CD8-positive, alpha-beta memory T cell (primary cell): ENCODE measurements at regions not wholly inside any gene's neighbourhood (a gene's known extent, or its start where the extent isn't known, plus 50 kb on each side); places are given as distances from the start of the nearest gene placed in this dataset.

Experiments used
- CTCF ChIA-PET: fragments of 350-600 bp; sonication (Branson Sonifier 250); formaldehyde crosslinking; loops from one replicate; lab custom pipeline; 2021; ENCODE audit warnings: antibody characterized with exemption; lab: Charles Lee
- POLR2A ChIA-PET: fragments of 350-600 bp; sonication (Branson Sonifier 250); formaldehyde crosslinking; loops from one replicate; lab custom pipeline; 2021; ENCODE audit warnings: antibody characterized with exemption; lab: Charles Lee
- DNase-seq, 5 donors: peaks; one replicate each; pipeline versions ENCODE4 v3.0.0 to v3.0.0-alpha.2; 2020 to 2022; ENCODE audit warnings: mixed read lengths in 1 of 5
- H3K27ac ChIP-seq: one replicate; pipeline ENCODE4 v1.7.0; 2013; ENCODE audit warnings: low read depth, mild to moderate bottlenecking, low read length, moderate library complexity
- H3K27me3 ChIP-seq: 2 replicates; pipeline ENCODE4 v1.7.0; 2013; ENCODE audit warnings: low read length, mild to moderate bottlenecking; ENCODE audit not compliant: insufficient read depth, poor library complexity, severe bottlenecking
- H3K36me3 ChIP-seq: 2 replicates; pipeline ENCODE4 v1.7.0; 2013; ENCODE audit warnings: mild to moderate bottlenecking, low read length, moderate library complexity; ENCODE audit not compliant: insufficient read depth
- H3K4me1 ChIP-seq: 2 replicates; pipeline ENCODE4 v1.7.0; 2013; ENCODE audit warnings: mild to moderate bottlenecking, low read length, moderate library complexity; ENCODE audit not compliant: insufficient read depth
- H3K4me3 ChIP-seq: 2 replicates; pipeline ENCODE4 v1.7.0; 2013; ENCODE audit warnings: mild to moderate bottlenecking, low read length
- H3K9me3 ChIP-seq: 2 replicates; pipeline ENCODE4 v1.7.0; 2013; ENCODE audit warnings: mild to moderate bottlenecking, low read length
- H3K27ac Mint-ChIP-seq, 8 donors: one replicate each; pipeline ENCODE4 v1.8.0; 2020 to 2021; ENCODE audit warnings: mixed read lengths in 8 of 8, mild to moderate bottlenecking in 6 of 8, inconsistent platforms in 3 of 8, moderate library complexity in 3 of 8
- H3K27me3 Mint-ChIP-seq, 2 donors: one replicate each; pipeline ENCODE4 v1.8.0; 2020 to 2021; ENCODE audit warnings: mixed read lengths in 2 of 2, mild to moderate bottlenecking in 1 of 2, moderate library complexity in 1 of 2
- H3K36me3 Mint-ChIP-seq, 3 donors: one replicate each; pipeline ENCODE4 v1.8.0; 2020 to 2021; ENCODE audit warnings: mixed read lengths in 3 of 3, inconsistent platforms in 1 of 3, mild to moderate bottlenecking in 1 of 3
- H3K4me1 Mint-ChIP-seq, 3 donors: one replicate each; pipeline ENCODE4 v1.8.0; 2020 to 2021; ENCODE audit warnings: mixed read lengths in 3 of 3, inconsistent platforms in 1 of 3, mild to moderate bottlenecking in 1 of 3
- H3K4me3 Mint-ChIP-seq, 7 donors: one replicate each; pipeline ENCODE4 v1.8.0; 2020 to 2021; ENCODE audit warnings: mixed read lengths in 7 of 7, mild to moderate bottlenecking in 6 of 7, moderate library complexity in 4 of 7, inconsistent platforms in 2 of 7
- H3K9me3 Mint-ChIP-seq, 5 donors: one replicate each; pipeline ENCODE4 v1.8.0; 2020 to 2022; ENCODE audit warnings: mixed read lengths in 5 of 5, mild to moderate bottlenecking in 3 of 5, moderate library complexity in 2 of 5, inconsistent platforms in 1 of 5

GRCh38 chr7:91550931-91551330 lies 286.7 kb downstream of the FZD1 start:
- H3K4me3 Mint-ChIP-seq, result no peak overlapping the region
- no peaks in the 10 kb centered on the region for H3K36me3 Mint-ChIP-seq
- Histone ChIP-seq H3K36me3 (no peaks in the 10 kb centered on the region), H3K4me1 (no peaks in the 10 kb centered on the region), H3K27ac (no peak overlapping the region), H3K4me3 (no peak overlapping the region), H3K9me3 (no peaks in the 10 kb centered on the region), H3K27me3 (no peaks in the 10 kb centered on the region)
- ChIA-PET CTCF (no interaction called here), POLR2A (no interaction called here)
- no peaks in the 10 kb centered on the region for H3K4me1 Mint-ChIP-seq
- no peak overlapping the region for H3K27ac Mint-ChIP-seq
- no peaks in the 10 kb centered on the region for H3K27me3 Mint-ChIP-seq
- DNase-seq, result no peak
- peaks cover 0 to 6% (median 2%) of the 10 kb centered on the region in 5 donors for H3K9me3 Mint-ChIP-seq

- Mint-ChIP-seq H3K4me3 (no peak overlapping the region), H3K36me3 (no peaks in the 10 kb centered on the region), H3K27ac (no peak overlapping the region), H3K4me1 (no peaks in the 10 kb centered on the region), H3K27me3 (no peaks in the 10 kb centered on the region), H3K9me3 (peaks cover 0 to 6% (median 3%) of the 10 kb centered on the region in 5 donors)
- POLR2A ChIA-PET, result no interaction called here
- Histone ChIP-seq H3K4me3 (no peak overlapping the region), H3K27ac (no peak overlapping the region), H3K9me3 (no peaks in the 10 kb centered on the region), H3K36me3 (no peaks in the 10 kb centered on the region), H3K27me3 (no peaks in the 10 kb centered on the region), H3K4me1 (no peaks in the 10 kb centered on the region)
- CTCF ChIA-PET, result no interaction called here
- no peak for DNase-seq
Measured at GRCh38 chr7:91551377-91552175, 287.3 kb downstream of the FZD1 start.

GRCh38 chr7:91553410-91553895 lies 289.2 kb downstream of the FZD1 start:
- Mint-ChIP-seq H3K4me3 (no peak overlapping the region), H3K27ac (no peak overlapping the region), H3K4me1 (no peaks in the 10 kb centered on the region), H3K27me3 (no peaks in the 10 kb centered on the region), H3K9me3 (peaks cover 0 to 10% (median 6%) of the 10 kb centered on the region in 5 donors), H3K36me3 (no peaks in the 10 kb centered on the region)
- Histone ChIP-seq H3K4me1 (no peaks in the 10 kb centered on the region), H3K9me3 (no peaks in the 10 kb centered on the region), H3K27ac (no peak overlapping the region), H3K4me3 (no peak overlapping the region), H3K27me3 (no peaks in the 10 kb centered on the region), H3K36me3 (no peaks in the 10 kb centered on the region)
- CTCF ChIA-PET, result no interaction called here
- DNase-seq, result no peak
- POLR2A ChIA-PET, result no interaction called here

GRCh38 chr7:91554883-91555282 lies 290.6 kb downstream of the FZD1 start:
- Mint-ChIP-seq H3K27me3 (no peaks in the 10 kb centered on the region), H3K36me3 (no peaks in the 10 kb centered on the region)

GRCh38 chr7:91556239-91556638 lies 292.0 kb downstream of the FZD1 start:
- Histone ChIP-seq H3K4me3 (no peak overlapping the region), H3K27ac (no peak overlapping the region), H3K4me1 (no peaks in the 10 kb centered on the region), H3K9me3 (no peaks in the 10 kb centered on the region), H3K36me3 (no peaks in the 10 kb centered on the region), H3K27me3 (no peaks in the 10 kb centered on the region)
- H3K27me3 Mint-ChIP-seq, result peaks cover 0 to 1% of the 10 kb centered on the region in 2 donors
- H3K9me3 Mint-ChIP-seq, result peaks cover 3 to 10% (median 9%) of the 10 kb centered on the region in 5 donors
- H3K4me3 Mint-ChIP-seq, result no peak overlapping the region
- ChIA-PET CTCF (no interaction called here), POLR2A (interaction anchor here (0.7 kb wide), 1 partner anchor 156 kb away, joined by 4 read pairs; no protein-coding TSS in a partner anchor)
- no peak overlapping the region for H3K27ac Mint-ChIP-seq
- DNase-seq, result no peak
- no peaks in the 10 kb centered on the region for H3K36me3 Mint-ChIP-seq
- H3K4me1 Mint-ChIP-seq, result no peaks in the 10 kb centered on the region

More at GRCh38 chr7:91554883-91555282, 290.6 kb downstream of the FZD1 start:
- H3K36me3 ChIP-seq, result no peaks in the 10 kb centered on the region
- H3K9me3 Mint-ChIP-seq, result peaks cover 0 to 10% (median 6%) of the 10 kb centered on the region in 5 donors
- no peak for DNase-seq
- no peaks in the 10 kb centered on the region for H3K27me3 ChIP-seq
- no peak overlapping the region for H3K4me3 Mint-ChIP-seq
- H3K4me3 ChIP-seq, result no peak overlapping the region
- H3K27ac ChIP-seq, result no peak overlapping the region
- CTCF ChIA-PET, result no interaction called here
- POLR2A ChIA-PET, result no interaction called here
- no peaks in the 10 kb centered on the region for H3K4me1 ChIP-seq
- no peak overlapping the region for H3K27ac Mint-ChIP-seq
- no peaks in the 10 kb centered on the region for H3K9me3 ChIP-seq
- H3K4me1 Mint-ChIP-seq, result no peaks in the 10 kb centered on the region

GRCh38 chr7:91556956-91557650 lies 292.9 kb downstream of the FZD1 start:
- H3K27me3 ChIP-seq, result no peaks in the 10 kb centered on the region

GRCh38 chr7:91557789-91558404 lies 293.7 kb downstream of the FZD1 start:
- H3K27ac ChIP-seq, result no peak overlapping the region
- H3K36me3 ChIP-seq, result no peaks in the 10 kb centered on the region
- Mint-ChIP-seq H3K27ac (no peak overlapping the region), H3K4me3 (no peak overlapping the region), H3K27me3 (peaks cover 0 to 1% of the 10 kb centered on the region in 2 donors), H3K4me1 (no peaks in the 10 kb centered on the region), H3K9me3 (peaks cover 3 to 18% (median 16%) of the 10 kb centered on the region in 5 donors), H3K36me3 (no peaks in the 10 kb centered on the region)
- ChIA-PET POLR2A (no interaction called here), CTCF (no interaction called here)
- no peaks in the 10 kb centered on the region for H3K27me3 ChIP-seq
- DNase-seq, result no peak
- H3K4me3 ChIP-seq, result no peak overlapping the region
- H3K4me1 ChIP-seq, result no peaks in the 10 kb centered on the region
- H3K9me3 ChIP-seq, result no peaks in the 10 kb centered on the region

More at GRCh38 chr7:91556956-91557650, 292.9 kb downstream of the FZD1 start:
- no peak for DNase-seq
- Histone ChIP-seq H3K36me3 (no peaks in the 10 kb centered on the region), H3K27ac (no peak overlapping the region), H3K4me3 (no peak overlapping the region), H3K9me3 (no peaks in the 10 kb centered on the region), H3K4me1 (no peaks in the 10 kb centered on the region)
- peaks cover 3 to 14% (median 10%) of the 10 kb centered on the region in 5 donors for H3K9me3 Mint-ChIP-seq
- H3K4me3 Mint-ChIP-seq, result no peak overlapping the region
- CTCF ChIA-PET, result no interaction called here
- H3K36me3 Mint-ChIP-seq, result no peaks in the 10 kb centered on the region
- no peaks in the 10 kb centered on the region for H3K4me1 Mint-ChIP-seq
- peaks cover 0 to 1% of the 10 kb centered on the region in 2 donors for H3K27me3 Mint-ChIP-seq
- POLR2A ChIA-PET, result no interaction called here
- H3K27ac Mint-ChIP-seq, result no peak overlapping the region

GRCh38 chr7:91559947-91560346 lies 295.7 kb downstream of the FZD1 start:
- Mint-ChIP-seq H3K27ac (no peak overlapping the region), H3K4me1 (no peaks in the 10 kb centered on the region), H3K36me3 (no peaks in the 10 kb centered on the region), H3K4me3 (no peak overlapping the region), H3K9me3 (peaks cover 4 to 18% (median 15%) of the 10 kb centered on the region in 5 donors), H3K27me3 (peaks cover 0 to 1% of the 10 kb centered on the region in 2 donors)
- no peaks in the 10 kb centered on the region for H3K36me3 ChIP-seq
- H3K9me3 ChIP-seq, result no peaks in the 10 kb centered on the region
- H3K4me3 ChIP-seq, result no peak overlapping the region
- ChIA-PET CTCF (no interaction called here), POLR2A (no interaction called here)
- no peak for DNase-seq
- H3K27me3 ChIP-seq, result no peaks in the 10 kb centered on the region
- H3K27ac ChIP-seq, result no peak overlapping the region
- H3K4me1 ChIP-seq, result no peaks in the 10 kb centered on the region
